Kidney (tissue), 13 donors: ENCODE measurements at regions not wholly inside any gene's neighbourhood (a gene's known extent, or its start where the extent isn't known, plus 50 kb on each side); places are given as distances from the start of the nearest gene placed in this dataset.

ENCODE experiments used
- DNase-seq, 5 donors: peaks; one replicate each; pipeline ENCODE4 v3.0.0-alpha.2; 2013 to 2020
- FAIRE-seq: peaks from 2 replicates; lab custom pipeline; 2012; peaks lifted over from hg19 to GRCh38; lab: Jason Lieb, UNC
- H3K27ac ChIP-seq, 2 donors: one replicate each; pipeline ENCODE4 v1.7.0; 2013; ENCODE audit warnings: low read depth in 2 of 2, low read length in 2 of 2, inconsistent platforms in 1 of 2
- H3K27me3 ChIP-seq: one replicate; pipeline ENCODE4 v1.7.1; 2013; ENCODE audit warnings: low read length, inconsistent platforms; ENCODE audit not compliant: control insufficient read depth, insufficient read depth
- H3K36me3 ChIP-seq, 3 donors: one replicate each; pipeline versions ENCODE4 v1.7.0 to v1.7.1; 2013; ENCODE audit warnings: low read length in 3 of 3, control low read depth in 1 of 3, inconsistent platforms in 1 of 3; ENCODE audit not compliant: insufficient read depth in 3 of 3, control insufficient read depth in 2 of 3
- H3K4me1 ChIP-seq, 3 donors: one replicate each; pipeline versions ENCODE4 v1.7.0 to v1.7.1; 2013; ENCODE audit warnings: low read length in 3 of 3, inconsistent platforms in 1 of 3, low read depth in 1 of 3; ENCODE audit not compliant: control insufficient read depth in 2 of 3, insufficient read depth in 2 of 3
- H3K4me3 ChIP-seq, 3 donors: one replicate each; pipeline versions ENCODE4 v1.7.0 to v1.8.1; 2013; ENCODE audit warnings: low read length in 3 of 3, control low read depth in 1 of 3, inconsistent platforms in 1 of 3
- H3K9ac ChIP-seq, 3 donors: one replicate each; pipeline versions ENCODE4 v1.7.0 to v1.7.1; 2013; ENCODE audit warnings: low read length in 3 of 3, control low read depth in 1 of 3, inconsistent platforms in 1 of 3
- H3K9me3 ChIP-seq, 3 donors: one replicate each; pipeline versions ENCODE4 v1.7.0 to v1.7.1; 2013; ENCODE audit warnings: low read length in 3 of 3, control low read depth in 1 of 3, inconsistent platforms in 1 of 3; ENCODE audit not compliant: control insufficient read depth in 2 of 3, insufficient read depth in 1 of 3
- intact Hi-C: fragments of 100-400 bp; cut with DNase I; formaldehyde crosslinking; loops from one replicate; pipeline ENCODE4 v1.11.1; 2022
- TF ChIP-seq, protein P1 (sequence below): IDR thresholded peaks from 3 replicates; pipeline ENCODE4 v1.5.1; 2012; ENCODE audit warnings: mild to moderate bottlenecking, moderate library complexity, borderline replicate concordance; ENCODE audit not compliant: insufficient read depth; ENCODE audit errors: extremely low read depth
- donor health status: control.
- donor health status: control.
- donor health status: control.
- donor health status: control.
- donor health status: control.
- donor health status: DM: yes; HTN: yes; CAD: no.
- donor health status: Normal renal cell carcinoma (clear cell type).

DNA sequence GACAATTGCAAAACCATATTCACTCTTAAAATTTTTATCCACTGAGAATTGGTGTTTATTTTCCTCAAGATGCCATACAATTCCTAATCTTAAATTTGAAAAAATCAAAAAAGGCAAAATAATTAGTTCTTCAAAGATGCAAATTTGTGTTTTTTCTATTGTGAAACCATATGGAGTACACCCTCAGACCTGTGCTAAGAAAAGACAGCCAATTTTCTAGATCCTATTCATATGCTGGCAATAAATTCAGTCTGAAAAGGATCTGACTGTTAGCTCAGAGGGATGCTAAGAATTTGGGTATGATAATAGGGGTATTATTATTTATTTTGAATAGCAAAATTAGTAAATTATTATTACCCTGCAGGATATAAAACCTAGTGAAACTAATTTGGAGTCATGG is 476.9 kb upstream of the SYT1 start:
- intact Hi-C loops = no loop called here
- no peak for FAIRE-seq
- H3K4me3 ChIP-seq = no peak overlapping the region

DNA sequence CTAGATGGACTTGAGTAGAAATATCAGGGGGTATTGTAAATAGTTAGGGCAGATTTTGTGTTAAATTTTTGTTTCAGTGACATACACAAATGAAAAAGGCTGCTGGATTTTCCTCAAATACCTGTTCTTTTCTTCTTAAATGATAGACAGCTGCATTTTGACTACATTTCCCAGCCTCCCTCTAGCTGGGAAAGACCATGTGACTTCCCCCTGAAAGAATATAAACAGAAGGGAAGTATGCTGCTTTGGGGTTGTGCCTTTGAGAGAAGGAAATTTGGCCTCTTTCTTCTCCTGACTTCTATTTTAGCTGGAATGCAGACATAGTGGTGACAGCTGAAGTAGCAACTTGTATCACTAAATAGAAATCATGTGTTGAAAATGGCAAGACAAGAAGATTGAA is 476.1 kb upstream of the SYT1 start:
- TF ChIP-seq, protein P1, sequence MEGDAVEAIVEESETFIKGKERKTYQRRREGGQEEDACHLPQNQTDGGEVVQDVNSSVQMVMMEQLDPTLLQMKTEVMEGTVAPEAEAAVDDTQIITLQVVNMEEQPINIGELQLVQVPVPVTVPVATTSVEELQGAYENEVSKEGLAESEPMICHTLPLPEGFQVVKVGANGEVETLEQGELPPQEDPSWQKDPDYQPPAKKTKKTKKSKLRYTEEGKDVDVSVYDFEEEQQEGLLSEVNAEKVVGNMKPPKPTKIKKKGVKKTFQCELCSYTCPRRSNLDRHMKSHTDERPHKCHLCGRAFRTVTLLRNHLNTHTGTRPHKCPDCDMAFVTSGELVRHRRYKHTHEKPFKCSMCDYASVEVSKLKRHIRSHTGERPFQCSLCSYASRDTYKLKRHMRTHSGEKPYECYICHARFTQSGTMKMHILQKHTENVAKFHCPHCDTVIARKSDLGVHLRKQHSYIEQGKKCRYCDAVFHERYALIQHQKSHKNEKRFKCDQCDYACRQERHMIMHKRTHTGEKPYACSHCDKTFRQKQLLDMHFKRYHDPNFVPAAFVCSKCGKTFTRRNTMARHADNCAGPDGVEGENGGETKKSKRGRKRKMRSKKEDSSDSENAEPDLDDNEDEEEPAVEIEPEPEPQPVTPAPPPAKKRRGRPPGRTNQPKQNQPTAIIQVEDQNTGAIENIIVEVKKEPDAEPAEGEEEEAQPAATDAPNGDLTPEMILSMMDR = no peak
- FAIRE-seq (no peak), DNase-seq (no peak)
- no peak overlapping the region for H3K27ac ChIP-seq
- no peaks in the 10 kb centered on the region for H3K9me3 ChIP-seq
- no peak overlapping the region for H3K9ac ChIP-seq
- H3K36me3 ChIP-seq = no peaks in the 10 kb centered on the region
- intact Hi-C loops = no loop called here
- H3K4me3 ChIP-seq = no peak overlapping the region
- no peaks in the 10 kb centered on the region for H3K27me3 ChIP-seq
- H3K4me1 ChIP-seq = peaks cover 0 to 2% (median 0%) of the 10 kb centered on the region in 3 donors

More for the DNA sequence above, 476.9 kb upstream of the SYT1 start:
- no peaks in the 10 kb centered on the region for H3K27me3 ChIP-seq
- no peak overlapping the region for H3K27ac ChIP-seq
- H3K36me3 ChIP-seq = no peaks in the 10 kb centered on the region
- no peaks in the 10 kb centered on the region for H3K4me1 ChIP-seq
- no peaks in the 10 kb centered on the region for H3K9me3 ChIP-seq
- no peak for DNase-seq
- no peak overlapping the region for H3K9ac ChIP-seq
- TF ChIP-seq, protein P1 = no peak

DNA sequence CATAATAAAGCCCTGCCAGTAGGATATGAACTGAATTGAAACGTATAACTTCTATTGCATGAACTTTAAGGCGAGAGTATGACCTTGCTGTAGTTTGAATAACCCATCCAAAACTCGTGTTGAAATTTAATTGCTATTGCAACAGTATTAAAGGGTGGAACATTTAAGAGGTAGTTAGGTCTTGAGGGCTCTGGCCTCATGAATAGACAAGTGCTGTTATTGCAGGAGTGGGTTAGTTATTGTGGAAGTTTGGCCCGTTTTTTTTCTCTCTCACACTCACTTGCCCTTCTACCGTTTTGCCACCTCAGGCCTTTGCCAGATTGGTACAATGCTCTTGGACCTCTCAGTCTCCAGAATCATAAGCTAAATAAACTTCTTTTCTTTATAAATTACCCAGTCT is 473.7 kb upstream of the SYT1 start:
- H3K27ac ChIP-seq = no peak overlapping the region
- FAIRE-seq (no peak), DNase-seq (no peak)
- no peak overlapping the region for H3K9ac ChIP-seq
- intact Hi-C loops = no loop called here
- H3K36me3 ChIP-seq = no peaks in the 10 kb centered on the region
- H3K4me3 ChIP-seq = no peak overlapping the region
- peaks cover 0 to 2% (median 0%) of the 10 kb centered on the region in 3 donors for H3K4me1 ChIP-seq
- H3K9me3 ChIP-seq = no peaks in the 10 kb centered on the region
- TF ChIP-seq, protein P1 = no peak
- H3K27me3 ChIP-seq = no peaks in the 10 kb centered on the region

DNA sequence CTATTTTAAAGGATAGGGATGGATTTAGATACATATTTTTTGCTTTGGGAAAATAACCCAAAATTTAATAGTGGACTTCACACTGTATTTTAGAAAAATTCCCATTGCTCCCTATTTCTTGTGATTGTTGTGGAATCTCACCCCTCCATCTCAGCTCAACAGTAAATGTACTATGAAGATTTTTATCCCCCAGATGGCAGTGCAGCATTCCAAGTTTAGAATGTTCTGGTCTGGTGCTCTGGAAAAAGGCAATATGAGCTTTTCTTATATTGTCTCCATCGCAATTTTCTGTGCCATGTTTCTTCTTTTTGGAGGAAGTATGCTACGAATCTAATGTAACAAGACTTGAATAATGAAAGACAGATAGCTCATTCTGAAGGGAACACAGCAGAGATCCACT is 471.7 kb upstream of the SYT1 start:
- intact Hi-C loops = no loop called here
- Histone ChIP-seq H3K4me1 (peaks cover 0 to 2% (median 0%) of the 10 kb centered on the region in 3 donors), H3K27ac (no peak overlapping the region), H3K4me3 (no peak overlapping the region), H3K36me3 (no peaks in the 10 kb centered on the region), H3K9ac (no peak overlapping the region), H3K27me3 (no peaks in the 10 kb centered on the region), H3K9me3 (no peaks in the 10 kb centered on the region)
- TF ChIP-seq, protein P1 = no peak
- DNase-seq (peak in 3 of 5 donors; percentile 13 to 83 (median 70)), FAIRE-seq (no peak)
